Esophagus (tissue), 2 donors: ENCODE measurements at regions not wholly inside any gene's neighbourhood (a gene's known extent, or its start where the extent isn't known, plus 50 kb on each side); places are given as distances from the start of the nearest gene placed in this dataset.

ENCODE experiments used
- H3K27ac ChIP-seq, 2 donors: one replicate each; pipeline ENCODE4 v1.5.1; 2013; ENCODE audit warnings: low read depth in 2 of 2, mild to moderate bottlenecking in 2 of 2, inconsistent platforms in 1 of 2, low read length in 1 of 2, moderate library complexity in 1 of 2
- H3K27me3 ChIP-seq, 2 donors: one replicate each; pipeline ENCODE4 v1.6.1; 2013; ENCODE audit warnings: low read length in 2 of 2, control low read depth in 1 of 2, mild to moderate bottlenecking in 1 of 2; ENCODE audit not compliant: insufficient read depth in 2 of 2, control insufficient read depth in 1 of 2
- H3K36me3 ChIP-seq, 2 donors: one replicate each; pipeline ENCODE4 v1.6.1; 2013; ENCODE audit warnings: low read length in 1 of 2; ENCODE audit not compliant: control insufficient read depth in 2 of 2, insufficient read depth in 2 of 2
- H3K4me1 ChIP-seq, 2 donors: one replicate each; pipeline ENCODE4 v1.6.1; 2013; ENCODE audit warnings: low read length in 1 of 2; ENCODE audit not compliant: control insufficient read depth in 2 of 2, insufficient read depth in 2 of 2
- H3K4me3 ChIP-seq, 2 donors: one replicate each; pipeline ENCODE4 v1.5.1; 2013; ENCODE audit warnings: low read length in 2 of 2, mild to moderate bottlenecking in 2 of 2, low read depth in 1 of 2, moderate library complexity in 1 of 2
- H3K9me3 ChIP-seq, 2 donors: one replicate each; pipeline ENCODE4 v1.6.1; 2013; ENCODE audit warnings: mild to moderate bottlenecking in 2 of 2, low read depth in 1 of 2, low read length in 1 of 2, moderate library complexity in 1 of 2; ENCODE audit not compliant: control insufficient read depth in 2 of 2, insufficient read depth in 1 of 2
- WGBS, 2 donors: extraction: QIAGEN DNeasy Blood & Tissue Kit; methylation state at CpG; one replicate each; pipeline ENCODE4 v1.1.7; 2013; 5-methylcytosine and 5-hydroxymethylcytosine counted together
- donor health status: healthy with polysubstance abuse.
- donor health status: Bipolar disorder and iron deficiency.

- Histone ChIP-seq H3K4me1 (peaks cover 0 to 5% of the 10 kb centered on the region in 2 donors), H3K27ac (no peak overlapping the region), H3K27me3 (no peaks in the 10 kb centered on the region), H3K4me3 (no peak overlapping the region), H3K9me3 (peaks cover 0 to 2% of the 10 kb centered on the region in 2 donors), H3K36me3 (no peaks in the 10 kb centered on the region)
- 52 to 58% methylated on average over 2 of the region's 2 CpGs for WGBS, 2 donors
These were observed 69.9 kb upstream of the BTBD3 start for GRCh38 chr20:11847827-11848226.

DNA sequence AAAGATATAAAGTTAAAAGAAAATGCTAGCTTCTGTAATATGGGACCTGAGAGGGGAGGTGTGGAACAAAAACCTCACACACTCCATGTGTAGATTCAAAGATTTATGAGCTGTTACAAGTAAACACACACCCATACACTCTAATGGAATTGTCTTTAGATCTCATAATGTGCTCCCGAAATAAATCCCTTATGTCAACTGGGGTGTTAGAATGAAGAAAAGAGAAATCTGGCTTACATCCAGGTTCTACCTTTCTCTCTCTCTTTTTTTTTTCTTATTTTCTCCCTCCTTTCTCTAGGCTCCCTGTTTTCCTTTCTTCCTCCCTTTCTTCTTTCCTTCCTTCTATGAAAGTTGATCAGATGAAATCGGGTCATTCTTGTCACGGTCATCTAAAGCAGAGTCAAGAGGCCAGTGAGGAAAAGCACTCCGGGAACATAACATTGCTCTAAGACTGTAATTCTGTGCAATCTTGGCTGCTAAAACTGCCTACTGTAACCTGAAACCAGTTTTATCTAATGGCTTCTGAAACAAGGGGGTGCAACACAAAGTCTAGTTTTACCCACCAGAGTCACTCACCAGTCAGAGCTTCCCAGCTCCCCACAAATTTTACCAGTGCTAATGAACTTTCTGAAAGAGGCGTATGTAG lies 68.3 kb upstream of the BTBD3 start:
- H3K36me3 ChIP-seq: no peaks in the 10 kb centered on the region
- no peaks in the 10 kb centered on the region for H3K27me3 ChIP-seq
- no peak overlapping the region for H3K4me3 ChIP-seq
- peaks cover 0 to 5% of the 10 kb centered on the region in 2 donors for H3K4me1 ChIP-seq
- WGBS, 2 donors: 59 to 65% methylated on average over 5 of the region's 5 CpGs
- peaks cover 0 to 2% of the 10 kb centered on the region in 2 donors for H3K9me3 ChIP-seq
- no peak overlapping the region for H3K27ac ChIP-seq

- 40 to 63% methylated on average over 5 of the region's 5 CpGs for WGBS, 2 donors
These were observed 67.6 kb upstream of the BTBD3 start for GRCh38 chr20:11849976-11850670.

GRCh38 chr20:11850901-11851300 lies 66.8 kb upstream of the BTBD3 start:
- Histone ChIP-seq H3K9me3 (peaks cover 0 to 2% of the 10 kb centered on the region in 2 donors), H3K4me3 (no peak overlapping the region), H3K27me3 (no peaks in the 10 kb centered on the region), H3K4me1 (peaks cover 0 to 5% of the 10 kb centered on the region in 2 donors), H3K27ac (no peak overlapping the region), H3K36me3 (no peaks in the 10 kb centered on the region)
- 28 to 36% methylated on average over 4 of the region's 4 CpGs for WGBS, 2 donors

More at GRCh38 chr20:11849976-11850670, 67.6 kb upstream of the BTBD3 start:
- no peaks in the 10 kb centered on the region for H3K36me3 ChIP-seq
- no peak overlapping the region for H3K4me3 ChIP-seq
- peaks cover 0 to 5% of the 10 kb centered on the region in 2 donors for H3K4me1 ChIP-seq
- H3K9me3 ChIP-seq: peaks cover 0 to 2% of the 10 kb centered on the region in 2 donors
- no peaks in the 10 kb centered on the region for H3K27me3 ChIP-seq
- H3K27ac ChIP-seq: no peak overlapping the region

GRCh38 chr20:11851646-11852045 lies 66.0 kb upstream of the BTBD3 start:
- WGBS, 2 donors: 79 to 89% methylated on average over 1 of the region's 1 CpG
- Histone ChIP-seq H3K4me3 (no peak overlapping the region), H3K27me3 (no peaks in the 10 kb centered on the region), H3K27ac (no peak overlapping the region), H3K4me1 (peaks cover 0 to 5% of the 10 kb centered on the region in 2 donors), H3K9me3 (no peaks in the 10 kb centered on the region), H3K36me3 (no peaks in the 10 kb centered on the region)

DNA sequence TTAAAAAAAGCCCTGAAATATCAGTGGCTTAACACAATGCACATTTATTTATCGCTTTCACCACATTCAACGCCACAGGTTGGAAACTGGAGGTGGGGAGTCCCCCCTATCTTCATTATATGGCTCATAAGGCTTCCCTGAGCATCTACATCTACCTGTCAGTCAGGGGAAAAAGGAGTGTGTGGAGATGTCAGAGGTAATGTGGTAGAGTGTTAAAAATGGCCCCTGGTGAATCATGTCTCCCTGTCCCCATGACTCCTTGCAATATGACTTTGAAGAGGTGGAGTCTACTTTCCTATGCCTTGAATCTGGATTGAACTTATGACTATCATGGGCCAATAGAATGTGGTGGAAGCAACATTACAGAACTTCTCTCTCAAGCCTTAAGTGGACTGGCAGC lies 65.5 kb upstream of the BTBD3 start:
- Histone ChIP-seq H3K4me1 (peaks cover 0 to 5% of the 10 kb centered on the region in 2 donors), H3K4me3 (no peak overlapping the region), H3K36me3 (no peaks in the 10 kb centered on the region), H3K27me3 (no peaks in the 10 kb centered on the region), H3K27ac (no peak overlapping the region), H3K9me3 (no peaks in the 10 kb centered on the region)
- WGBS, 2 donors: 94 to 97% methylated on average over 2 of the region's 2 CpGs

DNA sequence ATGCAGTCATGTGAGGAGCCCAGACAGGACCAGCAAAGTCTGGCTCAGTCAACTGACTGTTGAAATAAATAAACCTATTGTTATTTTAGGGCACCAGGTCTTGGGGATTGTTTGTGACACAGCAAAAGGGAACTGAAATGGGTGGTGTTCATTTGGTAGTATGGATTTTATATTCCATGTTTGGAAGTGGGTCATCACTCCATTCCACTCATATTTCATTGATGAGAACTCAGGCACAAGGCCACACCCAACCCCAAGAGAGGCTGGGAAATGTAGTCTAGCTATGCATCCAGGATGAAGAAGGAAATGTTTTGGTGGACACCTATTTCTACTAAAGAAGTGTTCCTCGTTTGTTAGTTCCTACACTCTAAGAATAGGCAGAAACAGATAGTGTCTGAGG lies 64.9 kb upstream of the BTBD3 start:
- H3K4me3 ChIP-seq: no peak overlapping the region
- H3K36me3 ChIP-seq: no peaks in the 10 kb centered on the region
- WGBS, 2 donors: 74 to 79% methylated on average over 1 of the region's 1 CpG
- no peak overlapping the region for H3K27ac ChIP-seq
- no peaks in the 10 kb centered on the region for H3K9me3 ChIP-seq
- H3K27me3 ChIP-seq: no peaks in the 10 kb centered on the region
- H3K4me1 ChIP-seq: peaks cover 0 to 5% of the 10 kb centered on the region in 2 donors

- no peaks in the 10 kb centered on the region for H3K36me3 ChIP-seq
- no peak overlapping the region for H3K27ac ChIP-seq
- no peak overlapping the region for H3K4me3 ChIP-seq
- H3K27me3 ChIP-seq: no peaks in the 10 kb centered on the region
- H3K4me1 ChIP-seq: peaks cover 0 to 5% of the 10 kb centered on the region in 2 donors
- H3K9me3 ChIP-seq: no peaks in the 10 kb centered on the region
These were observed 64.3 kb upstream of the BTBD3 start for GRCh38 chr20:11853359-11853758.

- no peaks in the 10 kb centered on the region for H3K4me1 ChIP-seq
- H3K27ac ChIP-seq: no peak overlapping the region
- 50 to 56% methylated on average over 3 of the region's 3 CpGs for WGBS, 2 donors
- H3K27me3 ChIP-seq: no peaks in the 10 kb centered on the region
- no peaks in the 10 kb centered on the region for H3K36me3 ChIP-seq
- H3K9me3 ChIP-seq: no peaks in the 10 kb centered on the region
- H3K4me3 ChIP-seq: no peak overlapping the region
These were observed 56.2 kb upstream of the BTBD3 start for GRCh38 chr20:11861479-11861878.
